Dermis microvascular lymphatic vessel endothelial cell (primary cell): ENCODE measurements at regions not wholly inside any gene's neighbourhood (a gene's known extent, or its start where the extent isn't known, plus 50 kb on each side); places are given as distances from the start of the nearest gene placed in this dataset.

Experiments
- DNase-seq, 2 donors: peaks; one replicate each; pipeline versions ENCODE4 v3.0.0 to v3.0.0-alpha.2; 2010; ENCODE audit warnings: low read depth in 2 of 2

GRCh38 chr6:91317984-91318383, 731.1 kb upstream of the MAP3K7 start:
- no peak for DNase-seq

- no peak for DNase-seq
Measured at GRCh38 chr6:91317247-91317835, 730.5 kb upstream of the MAP3K7 start.

- no peak for DNase-seq
Measured at GRCh38 chr6:91310178-91310577, 723.3 kb upstream of the MAP3K7 start.

GRCh38 chr6:91305755-91306154, 718.9 kb upstream of the MAP3K7 start:
- DNase-seq = no peak

- DNase-seq = no peak
Measured at GRCh38 chr6:91304521-91304920, 717.6 kb upstream of the MAP3K7 start.

GRCh38 chr6:91303326-91303725, 716.5 kb upstream of the MAP3K7 start:
- DNase-seq = no peak

- peak in 1 of 2 donors; percentile 1 for DNase-seq
Measured at GRCh38 chr6:91299544-91300491, 712.9 kb upstream of the MAP3K7 start.

- DNase-seq = no peak
Measured at GRCh38 chr6:91298543-91299145, 711.8 kb upstream of the MAP3K7 start.

- no peak for DNase-seq
Measured at GRCh38 chr6:91293395-91293794, 706.5 kb upstream of the MAP3K7 start.

- no peak for DNase-seq
Measured at GRCh38 chr6:91291071-91291470, 704.2 kb upstream of the MAP3K7 start.

- no peak for DNase-seq
Measured at GRCh38 chr6:91288741-91289140, 701.9 kb upstream of the MAP3K7 start.

- DNase-seq = no peak
Measured at GRCh38 chr6:91281901-91282300, 695.0 kb upstream of the MAP3K7 start.

GRCh38 chr6:91280494-91280830, 693.6 kb upstream of the MAP3K7 start:
- no peak for DNase-seq

GRCh38 chr6:91279740-91280493, 693.0 kb upstream of the MAP3K7 start:
- no peak for DNase-seq

- no peak for DNase-seq
Measured at GRCh38 chr6:91278416-91278815, 691.5 kb upstream of the MAP3K7 start.

GRCh38 chr6:91276315-91276714, 689.4 kb upstream of the MAP3K7 start:
- DNase-seq = no peak

- DNase-seq = no peak
Measured at GRCh38 chr6:91273729-91274128, 686.9 kb upstream of the MAP3K7 start.

GRCh38 chr6:91271807-91272206, 684.9 kb upstream of the MAP3K7 start:
- no peak for DNase-seq

GRCh38 chr6:91268941-91269340, 682.1 kb upstream of the MAP3K7 start:
- no peak for DNase-seq

- no peak for DNase-seq
Measured at GRCh38 chr6:91267246-91267645, 680.4 kb upstream of the MAP3K7 start.

- DNase-seq = no peak
Measured at GRCh38 chr6:91266156-91266555, 679.3 kb upstream of the MAP3K7 start.

- DNase-seq = no peak
Measured at GRCh38 chr6:91243436-91243835, 656.6 kb upstream of the MAP3K7 start.
